ENCODE measurements at regions not wholly inside any gene's neighbourhood (a gene's known extent, or its start where the extent isn't known, plus 50 kb on each side); places are given as distances from the start of the nearest gene placed in this dataset.
"Not testable (repeated sequence)": the region's sequence is repeated elsewhere in the genome, so short reads cannot be mapped to it uniquely, and the experiment has no call there.

GRCh38 chr2:111302397-111303218 lies 181.9 kb downstream of the BCL2L11 start:
- H3K27ac Mint-ChIP-seq; H3K4me1 Mint-ChIP-seq (ENCODE audit: low read depth); DNase-seq (ENCODE audit: low spot score); intact Hi-C loops (cut with micrococcal nuclease); H3K36me3 Mint-ChIP-seq (ENCODE audit: low read depth); H3K27me3 Mint-ChIP-seq (ENCODE audit: insufficient read depth); H3K9me3 Mint-ChIP-seq; H3K4me3 Mint-ChIP-seq: not testable (repeated sequence)

GRCh38 chr2:111307302-111307701 lies 186.6 kb downstream of the BCL2L11 start:
- H3K27me3 Mint-ChIP-seq (ENCODE audit: insufficient read depth); H3K9me3 Mint-ChIP-seq; H3K36me3 Mint-ChIP-seq (ENCODE audit: low read depth); DNase-seq (ENCODE audit: low spot score); intact Hi-C loops (cut with micrococcal nuclease); H3K4me1 Mint-ChIP-seq (ENCODE audit: low read depth); H3K4me3 Mint-ChIP-seq; H3K27ac Mint-ChIP-seq: not testable (repeated sequence)

- H3K4me3 Mint-ChIP-seq: not testable (repeated sequence)
These were observed 188.7 kb downstream of the BCL2L11 start for GRCh38 chr2:111309231-111310075.

GRCh38 chr2:111310395-111310794 lies 189.7 kb downstream of the BCL2L11 start:
- H3K36me3 Mint-ChIP-seq (ENCODE audit: low read depth); H3K27ac Mint-ChIP-seq; H3K4me1 Mint-ChIP-seq (ENCODE audit: low read depth); H3K4me3 Mint-ChIP-seq; H3K27me3 Mint-ChIP-seq (ENCODE audit: insufficient read depth); H3K9me3 Mint-ChIP-seq; intact Hi-C loops (cut with micrococcal nuclease); DNase-seq (ENCODE audit: low spot score): not testable (repeated sequence)

More at GRCh38 chr2:111309231-111310075, 188.7 kb downstream of the BCL2L11 start:
- intact Hi-C loops (cut with micrococcal nuclease); H3K4me1 Mint-ChIP-seq (ENCODE audit: low read depth); H3K27ac Mint-ChIP-seq; DNase-seq (ENCODE audit: low spot score); H3K36me3 Mint-ChIP-seq (ENCODE audit: low read depth); H3K9me3 Mint-ChIP-seq; H3K27me3 Mint-ChIP-seq (ENCODE audit: insufficient read depth): not testable (repeated sequence)

GRCh38 chr2:111311568-111311967 lies 190.9 kb downstream of the BCL2L11 start:
- H3K4me3 Mint-ChIP-seq; intact Hi-C loops (cut with micrococcal nuclease): not testable (repeated sequence)

GRCh38 chr2:111312897-111313607 lies 192.3 kb downstream of the BCL2L11 start:
- H3K9me3 Mint-ChIP-seq; H3K4me1 Mint-ChIP-seq (ENCODE audit: low read depth); H3K36me3 Mint-ChIP-seq (ENCODE audit: low read depth); H3K27me3 Mint-ChIP-seq (ENCODE audit: insufficient read depth); H3K4me3 Mint-ChIP-seq; intact Hi-C loops (cut with micrococcal nuclease); H3K27ac Mint-ChIP-seq; DNase-seq (ENCODE audit: low spot score): not testable (repeated sequence)

More at GRCh38 chr2:111311568-111311967, 190.9 kb downstream of the BCL2L11 start:
- not testable (repeated sequence) for H3K9me3 Mint-ChIP-seq; H3K27me3 Mint-ChIP-seq (ENCODE audit: insufficient read depth); H3K27ac Mint-ChIP-seq; H3K36me3 Mint-ChIP-seq (ENCODE audit: low read depth); H3K4me1 Mint-ChIP-seq (ENCODE audit: low read depth); DNase-seq (ENCODE audit: low spot score)

GRCh38 chr2:111313711-111314110 lies 193.0 kb downstream of the BCL2L11 start:
- intact Hi-C loops (cut with micrococcal nuclease); H3K4me1 Mint-ChIP-seq (ENCODE audit: low read depth); H3K27ac Mint-ChIP-seq; H3K27me3 Mint-ChIP-seq (ENCODE audit: insufficient read depth); DNase-seq (ENCODE audit: low spot score); H3K9me3 Mint-ChIP-seq; H3K36me3 Mint-ChIP-seq (ENCODE audit: low read depth); H3K4me3 Mint-ChIP-seq: not testable (repeated sequence)

- DNase-seq (ENCODE audit: low spot score); H3K27me3 Mint-ChIP-seq (ENCODE audit: insufficient read depth); H3K4me3 Mint-ChIP-seq; H3K27ac Mint-ChIP-seq; H3K9me3 Mint-ChIP-seq; intact Hi-C loops (cut with micrococcal nuclease); H3K36me3 Mint-ChIP-seq (ENCODE audit: low read depth): not testable (repeated sequence)
- peaks cover 15% of the 10 kb centered on the region for H3K4me1 Mint-ChIP-seq (ENCODE audit: low read depth)
These were observed 194.6 kb downstream of the BCL2L11 start for GRCh38 chr2:111315188-111315917.

GRCh38 chr2:111316221-111316741 lies 195.6 kb downstream of the BCL2L11 start:
- H3K4me1 Mint-ChIP-seq (ENCODE audit: low read depth): peaks cover 16% of the 10 kb centered on the region
- DNase-seq (ENCODE audit: low spot score); H3K4me3 Mint-ChIP-seq; H3K27me3 Mint-ChIP-seq (ENCODE audit: insufficient read depth); intact Hi-C loops (cut with micrococcal nuclease); H3K9me3 Mint-ChIP-seq; H3K36me3 Mint-ChIP-seq (ENCODE audit: low read depth): not testable (repeated sequence)
- H3K27ac Mint-ChIP-seq: peak overlapping the region; percentile 91

- DNase-seq (ENCODE audit: low spot score); intact Hi-C loops (cut with micrococcal nuclease); H3K36me3 Mint-ChIP-seq (ENCODE audit: low read depth); H3K4me3 Mint-ChIP-seq; H3K9me3 Mint-ChIP-seq; H3K27me3 Mint-ChIP-seq (ENCODE audit: insufficient read depth): not testable (repeated sequence)
- H3K27ac Mint-ChIP-seq: peak overlapping the region; percentile 68
- H3K4me1 Mint-ChIP-seq (ENCODE audit: low read depth): peaks cover 16% of the 10 kb centered on the region
These were observed 196.3 kb downstream of the BCL2L11 start for GRCh38 chr2:111316881-111317549.

- DNase-seq (ENCODE audit: low spot score); H3K36me3 Mint-ChIP-seq (ENCODE audit: low read depth); H3K9me3 Mint-ChIP-seq; H3K4me3 Mint-ChIP-seq; H3K27me3 Mint-ChIP-seq (ENCODE audit: insufficient read depth); intact Hi-C loops (cut with micrococcal nuclease): not testable (repeated sequence)
- Mint-ChIP-seq H3K27ac (peak overlapping the region; percentile 84), H3K4me1 (ENCODE audit: low read depth) (peaks cover 16% of the 10 kb centered on the region)
These were observed 198.8 kb downstream of the BCL2L11 start for GRCh38 chr2:111319552-111319951.

GRCh38 chr2:111320264-111320663 lies 199.6 kb downstream of the BCL2L11 start:
- H3K4me3 Mint-ChIP-seq; H3K36me3 Mint-ChIP-seq (ENCODE audit: low read depth); H3K27me3 Mint-ChIP-seq (ENCODE audit: insufficient read depth); H3K9me3 Mint-ChIP-seq; DNase-seq (ENCODE audit: low spot score); intact Hi-C loops (cut with micrococcal nuclease): not testable (repeated sequence)
- Mint-ChIP-seq H3K4me1 (ENCODE audit: low read depth) (peaks cover 16% of the 10 kb centered on the region), H3K27ac (peak overlapping the region; percentile 80)
